A549 (cell line): ENCODE measurements at regions not wholly inside any gene's neighbourhood (a gene's known extent, or its start where the extent isn't known, plus 50 kb on each side); places are given as distances from the start of the nearest gene placed in this dataset.

Experiments used
- ELK1 ChIP-seq: fragments of 150-350 bp; IDR thresholded peaks from 2 replicates; pipeline ENCODE4 v1.6.1; 2014; ENCODE audit warnings: low read depth, mild to moderate bottlenecking, low read length
- FOSB ChIP-seq: fragments of 250-450 bp; sonication (Bioruptor Pico); IDR thresholded peaks from 2 replicates; pipeline ENCODE4 v1.5.0; 2020; ENCODE audit warnings: mild to moderate bottlenecking, moderate library complexity
- GATA3 ChIP-seq: IDR thresholded peaks from 2 replicates; pipeline ENCODE4 v1.6.1; 2012; ENCODE audit warnings: borderline replicate concordance
- KDM1A ChIP-seq: fragments of 200-600 bp; sonication (generic); IDR thresholded peaks from 2 replicates; pipeline ENCODE4 v1.6.1; 2016; ENCODE audit warnings: low read depth, mild to moderate bottlenecking
- POLR2A ChIP-seq: IDR thresholded peaks from 2 replicates; pipeline ENCODE4 v1.6.1; 2012; ENCODE audit warnings: mild to moderate bottlenecking, low read length
- POLR2AphosphoS2 ChIP-seq: conservative IDR thresholded peaks from 2 replicates; pipeline ENCODE4 v1.6.1; 2012; ENCODE audit warnings: low read length, improper control_type of control experiment, inconsistent platforms
- SMC3 ChIP-seq: fragments of >200 bp; sonication (Bioruptor Twin); formaldehyde crosslinking; IDR thresholded peaks from 3 replicates; pipeline ENCODE4 v1.6.1; 2018; ENCODE audit warnings: inconsistent platforms
- USF2 ChIP-seq: fragments of 450-650 bp; IDR thresholded peaks from 2 replicates; pipeline ENCODE4 v1.6.1; 2014; ENCODE audit warnings: antibody characterized with exemption
- TF ChIP-seq, protein P1 (sequence below): fragments of >200 bp; sonication (Bioruptor Twin); formaldehyde crosslinking; IDR thresholded peaks from 3 replicates; pipeline ENCODE4 v1.5.1; 2016
- TF ChIP-seq, protein P2 (sequence below): fragments of 250-450 bp; sonication (Bioruptor Pico); IDR thresholded peaks from 2 replicates; pipeline ENCODE4 v1.5.0; 2021; ENCODE audit warnings: mild to moderate bottlenecking, moderate library complexity, borderline replicate concordance
- TF ChIP-seq, protein P3 (sequence below): IDR thresholded peaks from 2 replicates; pipeline ENCODE4 v1.6.1; 2012

GRCh38 chr5:2675548-2675947 lies 75.9 kb downstream of the IRX2 start:
- TF ChIP-seq POLR2A (no peak), SMC3 (no peak), FOSB (CRISPR knock-in tag) (no peak), GATA3 (no peak), KDM1A (no peak), ELK1 (no peak), USF2 (no peak), POLR2AphosphoS2 (no peak)
- TF ChIP-seq, protein P1, sequence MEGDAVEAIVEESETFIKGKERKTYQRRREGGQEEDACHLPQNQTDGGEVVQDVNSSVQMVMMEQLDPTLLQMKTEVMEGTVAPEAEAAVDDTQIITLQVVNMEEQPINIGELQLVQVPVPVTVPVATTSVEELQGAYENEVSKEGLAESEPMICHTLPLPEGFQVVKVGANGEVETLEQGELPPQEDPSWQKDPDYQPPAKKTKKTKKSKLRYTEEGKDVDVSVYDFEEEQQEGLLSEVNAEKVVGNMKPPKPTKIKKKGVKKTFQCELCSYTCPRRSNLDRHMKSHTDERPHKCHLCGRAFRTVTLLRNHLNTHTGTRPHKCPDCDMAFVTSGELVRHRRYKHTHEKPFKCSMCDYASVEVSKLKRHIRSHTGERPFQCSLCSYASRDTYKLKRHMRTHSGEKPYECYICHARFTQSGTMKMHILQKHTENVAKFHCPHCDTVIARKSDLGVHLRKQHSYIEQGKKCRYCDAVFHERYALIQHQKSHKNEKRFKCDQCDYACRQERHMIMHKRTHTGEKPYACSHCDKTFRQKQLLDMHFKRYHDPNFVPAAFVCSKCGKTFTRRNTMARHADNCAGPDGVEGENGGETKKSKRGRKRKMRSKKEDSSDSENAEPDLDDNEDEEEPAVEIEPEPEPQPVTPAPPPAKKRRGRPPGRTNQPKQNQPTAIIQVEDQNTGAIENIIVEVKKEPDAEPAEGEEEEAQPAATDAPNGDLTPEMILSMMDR: no peak
- TF ChIP-seq, protein P2, sequence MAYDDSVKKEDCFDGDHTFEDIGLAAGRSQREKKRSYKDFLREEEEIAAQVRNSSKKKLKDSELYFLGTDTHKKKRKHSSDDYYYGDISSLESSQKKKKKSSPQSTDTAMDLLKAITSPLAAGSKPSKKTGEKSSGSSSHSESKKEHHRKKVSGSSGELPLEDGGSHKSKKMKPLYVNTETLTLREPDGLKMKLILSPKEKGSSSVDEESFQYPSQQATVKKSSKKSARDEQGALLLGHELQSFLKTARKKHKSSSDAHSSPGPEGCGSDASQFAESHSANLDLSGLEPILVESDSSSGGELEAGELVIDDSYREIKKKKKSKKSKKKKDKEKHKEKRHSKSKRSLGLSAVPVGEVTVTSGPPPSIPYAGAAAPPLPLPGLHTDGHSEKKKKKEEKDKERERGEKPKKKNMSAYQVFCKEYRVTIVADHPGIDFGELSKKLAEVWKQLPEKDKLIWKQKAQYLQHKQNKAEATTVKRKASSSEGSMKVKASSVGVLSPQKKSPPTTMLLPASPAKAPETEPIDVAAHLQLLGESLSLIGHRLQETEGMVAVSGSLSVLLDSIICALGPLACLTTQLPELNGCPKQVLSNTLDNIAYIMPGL (CRISPR knock-in tag): no peak
- TF ChIP-seq, protein P3, sequence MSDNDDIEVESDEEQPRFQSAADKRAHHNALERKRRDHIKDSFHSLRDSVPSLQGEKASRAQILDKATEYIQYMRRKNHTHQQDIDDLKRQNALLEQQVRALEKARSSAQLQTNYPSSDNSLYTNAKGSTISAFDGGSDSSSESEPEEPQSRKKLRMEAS: no peak
